ENCODE measurements at regions not wholly inside any gene's neighbourhood (a gene's known extent, or its start where the extent isn't known, plus 50 kb on each side); places are given as distances from the start of the nearest gene placed in this dataset.

- WGBS, 2 donors, result 31 to 50% methylated on average over 2 of the region's 2 CpGs
- DNase-seq (no peak), ATAC-seq (ENCODE audit: low FRiP score in 2 of 2) (no peak)
- no peak overlapping the region for H3K27ac ChIP-seq
- no peaks in the 10 kb centered on the region for H3K27me3 ChIP-seq
- no peaks in the 10 kb centered on the region for H3K4me1 ChIP-seq
- TF ChIP-seq POLR2AphosphoS5 (IDR thresholded peaks at IDR 0.05), result no peak
- no peak for TF ChIP-seq EP300 (IDR thresholded peaks at IDR 0.05)
- no peak overlapping the region for H3K4me3 ChIP-seq
- no peaks in the 10 kb centered on the region for H3K9me3 ChIP-seq
- H3K36me3 ChIP-seq, result no peaks in the 10 kb centered on the region
Measured at GRCh38 chr3:159487304-159487703, 501.3 kb upstream of the IL12A start.

- Histone ChIP-seq H3K4me1 (no peaks in the 10 kb centered on the region), H3K36me3 (no peaks in the 10 kb centered on the region), H3K9me3 (no peaks in the 10 kb centered on the region), H3K27ac (no peak overlapping the region), H3K27me3 (no peaks in the 10 kb centered on the region), H3K4me3 (no peak overlapping the region)
- TF ChIP-seq EP300 (IDR thresholded peaks at IDR 0.05), result no peak
- TF ChIP-seq POLR2AphosphoS5 (IDR thresholded peaks at IDR 0.05), result no peak
- TF ChIP-seq POLR2A (IDR thresholded peaks at IDR 0.05), result no peak
- no peak for TF ChIP-seq CTCF (IDR thresholded peaks at IDR 0.05)
- DNase-seq (no peak), ATAC-seq (ENCODE audit: low FRiP score in 2 of 2) (no peak)
- 81 to 85% methylated on average over 2 of the region's 2 CpGs for WGBS, 2 donors
Measured at GRCh38 chr3:159488602-159489001, 500.0 kb upstream of the IL12A start.

- Histone ChIP-seq H3K4me3 (no peak overlapping the region), H3K27me3 (no peaks in the 10 kb centered on the region), H3K27ac (no peak overlapping the region), H3K36me3 (no peaks in the 10 kb centered on the region), H3K9me3 (no peaks in the 10 kb centered on the region), H3K4me1 (no peaks in the 10 kb centered on the region)
- TF ChIP-seq POLR2A (IDR thresholded peaks at IDR 0.05) (no peak), POLR2AphosphoS5 (IDR thresholded peaks at IDR 0.05) (no peak), EP300 (IDR thresholded peaks at IDR 0.05) (no peak), CTCF (IDR thresholded peaks at IDR 0.05) (no peak)
- ATAC-seq (ENCODE audit: low FRiP score in 2 of 2) (no peak), DNase-seq (no peak)
- 0 to 60% methylated on average over 1 to 2 of the region's 2 CpGs for WGBS, 2 donors
Measured at GRCh38 chr3:159497361-159497760, 491.3 kb upstream of the IL12A start.

- ATAC-seq (ENCODE audit: low FRiP score in 2 of 2), result no peak
- no peak overlapping the region for H3K27ac ChIP-seq
- 67 to 82% methylated on average over 6 of the region's 6 CpGs for WGBS, 2 donors
Measured at GRCh38 chr3:159499031-159499793, 489.4 kb upstream of the IL12A start.

GRCh38 chr3:159501029-159501428 lies 487.6 kb upstream of the IL12A start:
- no peaks in the 10 kb centered on the region for H3K36me3 ChIP-seq
- TF ChIP-seq CTCF (IDR thresholded peaks at IDR 0.05), result no peak
- TF ChIP-seq EP300 (IDR thresholded peaks at IDR 0.05), result no peak
- no peak for TF ChIP-seq POLR2AphosphoS5 (IDR thresholded peaks at IDR 0.05)
- TF ChIP-seq POLR2A (IDR thresholded peaks at IDR 0.05), result no peak
- no peak overlapping the region for H3K27ac ChIP-seq
- H3K9me3 ChIP-seq, result no peaks in the 10 kb centered on the region
- 69 to 85% methylated on average over 1 of the region's 1 CpG for WGBS, 2 donors
- ATAC-seq (ENCODE audit: low FRiP score in 2 of 2), result no peak
- H3K27me3 ChIP-seq, result no peaks in the 10 kb centered on the region
- no peaks in the 10 kb centered on the region for H3K4me1 ChIP-seq
- no peak overlapping the region for H3K4me3 ChIP-seq
- DNase-seq, result no peak

More at GRCh38 chr3:159499031-159499793, 489.4 kb upstream of the IL12A start:
- no peak overlapping the region for H3K4me3 ChIP-seq
- TF ChIP-seq POLR2AphosphoS5 (IDR thresholded peaks at IDR 0.05) (no peak), POLR2A (IDR thresholded peaks at IDR 0.05) (no peak), CTCF (IDR thresholded peaks at IDR 0.05) (no peak), EP300 (IDR thresholded peaks at IDR 0.05) (no peak)
- H3K9me3 ChIP-seq, result no peaks in the 10 kb centered on the region
- no peaks in the 10 kb centered on the region for H3K4me1 ChIP-seq
- H3K27me3 ChIP-seq, result no peaks in the 10 kb centered on the region
- H3K36me3 ChIP-seq, result no peaks in the 10 kb centered on the region
- DNase-seq, result no peak
